Loucy (cell line): ENCODE measurements at regions not wholly inside any gene's neighbourhood (a gene's known extent, or its start where the extent isn't known, plus 50 kb on each side); places are given as distances from the start of the nearest gene placed in this dataset.

Experiments used
- H2AFZ ChIP-seq: fragments of 200-600 bp; sonication (generic); 2 replicates; pipeline ENCODE4 v1.6.0; 2016; ENCODE audit warnings: antibody characterized with exemption, mild to moderate bottlenecking, low read length, moderate library complexity
- H3F3A ChIP-seq: fragments of 200-600 bp; 2 replicates; pipeline ENCODE4 v1.6.0; 2016; ENCODE audit warnings: antibody characterized with exemption, low read depth, mild to moderate bottlenecking
- H3K27me3 ChIP-seq: fragments of 200-600 bp; sonication (generic); 2 replicates; pipeline ENCODE4 v1.6.1; 2014; ENCODE audit warnings: low read length, mild to moderate bottlenecking; ENCODE audit not compliant: insufficient read depth, poor library complexity, severe bottlenecking
- H3K36me3 ChIP-seq: fragments of 200-600 bp; sonication (generic); 2 replicates; pipeline ENCODE4 v1.6.1; 2016; ENCODE audit warnings: low read length; ENCODE audit not compliant: insufficient read depth
- H3K4me1 ChIP-seq: fragments of 200-600 bp; sonication (generic); 2 replicates; pipeline ENCODE4 v1.5.1; 2014; ENCODE audit warnings: low read length, mild to moderate bottlenecking; ENCODE audit not compliant: insufficient read depth, poor library complexity, severe bottlenecking
- H3K4me2 ChIP-seq: fragments of 200-600 bp; sonication (generic); 2 replicates; pipeline ENCODE4 v1.6.0; 2014; ENCODE audit warnings: antibody characterized with exemption, low read length, low read depth, mild to moderate bottlenecking; ENCODE audit not compliant: poor library complexity, severe bottlenecking
- H3K4me3 ChIP-seq: fragments of 200-600 bp; sonication (generic); 2 replicates; pipeline ENCODE4 v1.5.1; 2014; ENCODE audit warnings: low read length, mild to moderate bottlenecking, mixed read lengths; ENCODE audit not compliant: poor library complexity, severe bottlenecking
- H3K79me2 ChIP-seq: fragments of 200-600 bp; sonication (generic); 2 replicates; pipeline ENCODE4 v1.6.1; 2014; ENCODE audit warnings: low read length; ENCODE audit not compliant: insufficient read depth
- H3K9ac ChIP-seq: fragments of 200-600 bp; sonication (generic); 2 replicates; pipeline ENCODE4 v1.6.0; 2014; ENCODE audit warnings: mild to moderate bottlenecking, low read depth, low read length, moderate library complexity; ENCODE audit not compliant: poor library complexity, severe bottlenecking
- H3K9me2 ChIP-seq: fragments of 200-600 bp; sonication (generic); replicated peaks from 2 replicates; pipeline ENCODE4 v1.6.1; 2016; ENCODE audit warnings: low read depth, low read length, mixed read lengths
- H3K9me3 ChIP-seq: fragments of 200-600 bp; sonication (generic); 2 replicates; pipeline ENCODE4 v1.6.1; 2014; ENCODE audit warnings: mild to moderate bottlenecking, antibody characterized with exemption, low read length, low read depth; ENCODE audit not compliant: insufficient read depth
- H4K20me1 ChIP-seq: fragments of 200-600 bp; sonication (generic); 2 replicates; pipeline ENCODE4 v1.6.0; 2014; ENCODE audit warnings: antibody characterized with exemption, low read length, mild to moderate bottlenecking; ENCODE audit not compliant: insufficient read depth, poor library complexity, severe bottlenecking
- CTCF ChIP-seq: fragments of 200-600 bp; sonication (generic); conservative IDR thresholded peaks from 2 replicates; pipeline ENCODE4 v1.5.1; 2014; ENCODE audit warnings: mild to moderate bottlenecking, antibody characterized with exemption, low read length
- EZH2phosphoT487 ChIP-seq: fragments of 200-600 bp; IDR thresholded peaks from 2 replicates; pipeline ENCODE4 v1.6.1; 2018; ENCODE audit warnings: antibody characterized with exemption, mild to moderate bottlenecking, moderate library complexity, borderline replicate concordance

- Histone ChIP-seq H3K27me3 (no peaks in the 10 kb centered on the region), H3K4me2 (no peak overlapping the region), H3K4me3 (no peak overlapping the region), H4K20me1 (no peaks in the 10 kb centered on the region), H3K36me3 (no peaks in the 10 kb centered on the region), H2AFZ (no peak overlapping the region), H3F3A (no peaks in the 10 kb centered on the region), H3K9me2 (no peaks in the 10 kb centered on the region), H3K4me1 (peaks cover 17% of the 10 kb centered on the region), H3K79me2 (no peaks in the 10 kb centered on the region), H3K9me3 (no peaks in the 10 kb centered on the region), H3K9ac (no peak overlapping the region)
- no peak for TF ChIP-seq EZH2phosphoT487
- no peak for TF ChIP-seq CTCF
These were observed 157.2 kb upstream of the SLC14A2 start for GRCh38 chr18:45458033-45458432.

GRCh38 chr18:45462179-45462578, 153.1 kb upstream of the SLC14A2 start:
- no peak overlapping the region for H3K4me2 ChIP-seq
- H3K9ac ChIP-seq: no peak overlapping the region
- 0 out of 2 replicates have a peak, but pooled peaks cover 5% of the 10 kb centered on the region for H3F3A ChIP-seq
- H3K36me3 ChIP-seq: no peaks in the 10 kb centered on the region
- no peak for TF ChIP-seq EZH2phosphoT487
- TF ChIP-seq CTCF: no peak
- no peaks in the 10 kb centered on the region for H3K9me3 ChIP-seq
- no peak overlapping the region for H3K4me3 ChIP-seq
- no peak overlapping the region for H2AFZ ChIP-seq
- no peaks in the 10 kb centered on the region for H4K20me1 ChIP-seq
- H3K79me2 ChIP-seq: no peaks in the 10 kb centered on the region
- no peaks in the 10 kb centered on the region for H3K27me3 ChIP-seq
- peaks cover 28% of the 10 kb centered on the region for H3K4me1 ChIP-seq
- no peaks in the 10 kb centered on the region for H3K9me2 ChIP-seq

GRCh38 chr18:45463451-45463850, 151.8 kb upstream of the SLC14A2 start:
- no peaks in the 10 kb centered on the region for H3K9me2 ChIP-seq
- no peaks in the 10 kb centered on the region for H3K9me3 ChIP-seq
- H3K36me3 ChIP-seq: no peaks in the 10 kb centered on the region
- H3K4me2 ChIP-seq: no peak overlapping the region
- no peaks in the 10 kb centered on the region for H4K20me1 ChIP-seq
- H2AFZ ChIP-seq: no peak overlapping the region
- no peaks in the 10 kb centered on the region for H3K27me3 ChIP-seq
- no peaks in the 10 kb centered on the region for H3K79me2 ChIP-seq
- H3K4me3 ChIP-seq: no peak overlapping the region
- 0 out of 2 replicates have a peak, but pooled peaks cover 5% of the 10 kb centered on the region for H3F3A ChIP-seq
- TF ChIP-seq EZH2phosphoT487 (no peak), CTCF (no peak)
- H3K9ac ChIP-seq: no peak overlapping the region
- peaks cover 38% of the 10 kb centered on the region for H3K4me1 ChIP-seq
